ENCODE measurements at regions not wholly inside any gene's neighbourhood (a gene's known extent, or its start where the extent isn't known, plus 50 kb on each side); places are given as distances from the start of the nearest gene placed in this dataset.

DNA sequence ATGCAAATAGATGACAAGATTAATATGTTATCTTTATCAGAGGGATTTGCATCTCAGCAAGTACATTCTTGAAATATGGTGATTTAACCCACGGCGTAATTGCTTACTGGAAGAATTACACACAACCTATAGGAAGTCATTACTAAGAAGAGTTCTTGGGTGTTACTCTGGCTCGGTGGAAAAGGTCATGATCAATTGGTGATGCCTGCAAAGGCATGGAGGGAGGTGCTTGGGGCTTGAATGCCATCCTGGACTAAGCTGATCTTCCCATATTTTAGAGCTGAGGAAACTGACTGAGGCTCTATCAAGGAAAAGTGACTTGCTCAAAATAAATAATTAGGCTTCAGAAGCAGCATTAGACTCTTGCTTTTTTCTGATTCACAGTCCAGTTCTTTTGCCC is 137.5 kb upstream of the JUN start:
- TF ChIP-seq POLR2A (IDR thresholded peaks at IDR 0.05), result no peak
- TF ChIP-seq, protein P1, sequence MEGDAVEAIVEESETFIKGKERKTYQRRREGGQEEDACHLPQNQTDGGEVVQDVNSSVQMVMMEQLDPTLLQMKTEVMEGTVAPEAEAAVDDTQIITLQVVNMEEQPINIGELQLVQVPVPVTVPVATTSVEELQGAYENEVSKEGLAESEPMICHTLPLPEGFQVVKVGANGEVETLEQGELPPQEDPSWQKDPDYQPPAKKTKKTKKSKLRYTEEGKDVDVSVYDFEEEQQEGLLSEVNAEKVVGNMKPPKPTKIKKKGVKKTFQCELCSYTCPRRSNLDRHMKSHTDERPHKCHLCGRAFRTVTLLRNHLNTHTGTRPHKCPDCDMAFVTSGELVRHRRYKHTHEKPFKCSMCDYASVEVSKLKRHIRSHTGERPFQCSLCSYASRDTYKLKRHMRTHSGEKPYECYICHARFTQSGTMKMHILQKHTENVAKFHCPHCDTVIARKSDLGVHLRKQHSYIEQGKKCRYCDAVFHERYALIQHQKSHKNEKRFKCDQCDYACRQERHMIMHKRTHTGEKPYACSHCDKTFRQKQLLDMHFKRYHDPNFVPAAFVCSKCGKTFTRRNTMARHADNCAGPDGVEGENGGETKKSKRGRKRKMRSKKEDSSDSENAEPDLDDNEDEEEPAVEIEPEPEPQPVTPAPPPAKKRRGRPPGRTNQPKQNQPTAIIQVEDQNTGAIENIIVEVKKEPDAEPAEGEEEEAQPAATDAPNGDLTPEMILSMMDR (IDR thresholded peaks at IDR 0.05), result no peak

All from tibial nerve (tissue), 3 donors.